Adrenal gland (tissue), 9 donors: ENCODE measurements at regions not wholly inside any gene's neighbourhood (a gene's known extent, or its start where the extent isn't known, plus 50 kb on each side); places are given as distances from the start of the nearest gene placed in this dataset.

Experiments used
- DNase-seq, 7 donors: peaks; one replicate each; pipeline ENCODE4 v3.0.0-alpha.2; 2019 to 2020
- H3K27ac ChIP-seq, 5 donors: fragments of 200-600 bp; sonication (generic) in 4 of 5; 1 replicate in 3 of 5; 2 replicates in 2 of 5; pipeline versions ENCODE4 v1.5.1 to v1.8.0; 2016 to 2020; ENCODE audit warnings: mild to moderate bottlenecking in 1 of 5
- H3K27me3 ChIP-seq: fragments of 200-600 bp; 2 replicates; pipeline ENCODE4 v1.8.0; 2021
- H3K36me3 ChIP-seq, 2 donors: fragments of 200-600 bp; replicated peaks in 1 of 2; 1 replicate in 1 of 2; 2 replicates in 1 of 2; pipeline versions ENCODE4 v1.5.1 to v1.8.0; 2018 to 2022
- H3K4me1 ChIP-seq, 2 donors: fragments of 200-600 bp; replicated peaks in 1 of 2; 1 replicate in 1 of 2; 2 replicates in 1 of 2; pipeline versions ENCODE4 v1.5.1 to v1.8.0; 2018 to 2021
- H3K4me3 ChIP-seq, 4 donors: fragments of 200-600 bp; sonication (generic) in 3 of 4; one replicate each; pipeline ENCODE4 v1.5.1; 2016 to 2018
- H3K9me3 ChIP-seq, 3 donors: fragments of 200-600 bp; sonication (generic) in 1 of 3; replicated peaks in 1 of 3; 1 replicate in 2 of 3; 2 replicates in 1 of 3; pipeline versions ENCODE4 v1.5.1 to v1.8.0; 2016 to 2021
- POLR2A ChIP-seq, 2 donors: fragments of 450-650 bp; IDR thresholded peaks; one replicate each; pipeline ENCODE4 v1.6.1; 2017; ENCODE audit warnings: antibody characterized with exemption in 2 of 2, mild to moderate bottlenecking in 2 of 2, moderate library complexity in 1 of 2
- WGBS, 4 donors: extraction: QIAGEN DNeasy Blood & Tissue Kit in 2 of 4; methylation state at CpG; one replicate each; pipeline versions ENCODE4 v1.1.5 to v1.1.7; 2013 to 2017; 5-methylcytosine and 5-hydroxymethylcytosine counted together
- intact Hi-C, 2 donors: fragments of 100-400 bp; cut with DNase I; formaldehyde crosslinking; loops; one replicate each; pipeline versions ENCODE4 v1.14.1 to v1.15.0; 2022 to 2023
- TF ChIP-seq, protein P1 (sequence below), 6 experiments: fragments of 450-650 bp in 4 of 6; fragments of 200-600 bp in 2 of 6; sonication (generic) in 1 of 6; IDR thresholded peaks; 1 replicate in 5 of 6; 2 replicates in 1 of 6; pipeline versions ENCODE4 v1.5.1 to v1.8.0; 2016 to 2021; ENCODE audit warnings: antibody characterized with exemption in 6 of 6, mild to moderate bottlenecking in 2 of 6, moderate library complexity in 1 of 6
- donor health status: healthy with polysubstance abuse.
- donor health status: Bipolar disorder and iron deficiency.
- donor health status: DM: yes; HTN: yes; CAD: no.
- donor health status: DM: no; HTN: no; CAD: no.
- donor health status: DM: no; HTN: no; CAD: no.

DNA sequence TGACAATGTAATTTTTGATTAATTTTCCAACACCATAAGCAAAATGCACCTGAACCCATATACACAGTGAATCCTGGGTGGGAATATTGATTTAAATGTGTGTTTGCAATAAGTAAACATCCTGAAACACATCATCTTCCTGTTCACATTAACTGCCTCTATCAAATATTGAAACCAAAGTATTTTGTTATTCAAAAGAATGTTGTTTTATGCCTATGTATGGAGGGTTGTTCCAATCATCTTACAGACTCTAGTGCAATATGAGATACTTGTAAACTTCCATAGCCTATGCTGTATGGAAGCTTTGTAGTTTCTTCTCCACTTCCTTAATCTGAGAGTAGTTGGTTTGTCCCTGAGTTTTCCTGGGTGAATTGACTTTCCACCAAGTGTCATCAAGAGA, 105.4 kb upstream of the SLC7A11 start:
- no peak for DNase-seq
- Histone ChIP-seq H3K9me3 (no peaks in the 10 kb centered on the region), H3K27ac (no peak overlapping the region), H3K4me3 (no peak overlapping the region), H3K36me3 (no peaks in the 10 kb centered on the region), H3K4me1 (no peaks in the 10 kb centered on the region), H3K27me3 (no peaks in the 10 kb centered on the region)
- intact Hi-C loops: no loop called here
- no peak for TF ChIP-seq POLR2A (IDR thresholded peaks at IDR 0.05)
- TF ChIP-seq, protein P1, sequence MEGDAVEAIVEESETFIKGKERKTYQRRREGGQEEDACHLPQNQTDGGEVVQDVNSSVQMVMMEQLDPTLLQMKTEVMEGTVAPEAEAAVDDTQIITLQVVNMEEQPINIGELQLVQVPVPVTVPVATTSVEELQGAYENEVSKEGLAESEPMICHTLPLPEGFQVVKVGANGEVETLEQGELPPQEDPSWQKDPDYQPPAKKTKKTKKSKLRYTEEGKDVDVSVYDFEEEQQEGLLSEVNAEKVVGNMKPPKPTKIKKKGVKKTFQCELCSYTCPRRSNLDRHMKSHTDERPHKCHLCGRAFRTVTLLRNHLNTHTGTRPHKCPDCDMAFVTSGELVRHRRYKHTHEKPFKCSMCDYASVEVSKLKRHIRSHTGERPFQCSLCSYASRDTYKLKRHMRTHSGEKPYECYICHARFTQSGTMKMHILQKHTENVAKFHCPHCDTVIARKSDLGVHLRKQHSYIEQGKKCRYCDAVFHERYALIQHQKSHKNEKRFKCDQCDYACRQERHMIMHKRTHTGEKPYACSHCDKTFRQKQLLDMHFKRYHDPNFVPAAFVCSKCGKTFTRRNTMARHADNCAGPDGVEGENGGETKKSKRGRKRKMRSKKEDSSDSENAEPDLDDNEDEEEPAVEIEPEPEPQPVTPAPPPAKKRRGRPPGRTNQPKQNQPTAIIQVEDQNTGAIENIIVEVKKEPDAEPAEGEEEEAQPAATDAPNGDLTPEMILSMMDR (IDR thresholded peaks at IDR 0.05): no peak

DNA sequence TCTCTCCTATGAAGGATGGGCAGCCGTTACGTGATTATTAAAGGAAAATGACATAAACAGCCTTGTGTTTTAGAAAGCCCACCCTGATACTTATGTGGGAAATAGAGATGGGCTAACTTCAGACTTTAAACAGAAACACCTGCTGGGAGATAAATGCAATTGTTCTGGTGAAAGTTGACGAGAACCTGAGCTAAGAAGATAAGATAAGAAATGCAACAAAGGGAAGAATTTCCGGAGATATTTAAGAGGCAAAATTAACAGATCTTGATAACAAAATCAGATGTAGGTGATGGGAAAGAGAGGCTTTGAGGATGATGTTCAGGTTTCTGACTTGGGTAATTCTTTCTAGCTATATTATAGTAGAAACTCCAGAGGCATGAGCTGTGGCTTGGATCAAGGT, 102.7 kb upstream of the SLC7A11 start:
- H3K9me3 ChIP-seq: no peaks in the 10 kb centered on the region
- H3K4me3 ChIP-seq: no peak overlapping the region
- no peak overlapping the region for H3K27ac ChIP-seq
- H3K4me1 ChIP-seq: no peaks in the 10 kb centered on the region
- TF ChIP-seq, protein P1 (IDR thresholded peaks at IDR 0.05): no peak
- TF ChIP-seq POLR2A (IDR thresholded peaks at IDR 0.05): no peak
- 76 to 81% (median 78%) methylated on average over 4 of the region's 4 CpGs for WGBS, 4 donors
- no peaks in the 10 kb centered on the region for H3K36me3 ChIP-seq
- no peak for DNase-seq
- H3K27me3 ChIP-seq: no peaks in the 10 kb centered on the region
- intact Hi-C loops: no loop called here

DNA sequence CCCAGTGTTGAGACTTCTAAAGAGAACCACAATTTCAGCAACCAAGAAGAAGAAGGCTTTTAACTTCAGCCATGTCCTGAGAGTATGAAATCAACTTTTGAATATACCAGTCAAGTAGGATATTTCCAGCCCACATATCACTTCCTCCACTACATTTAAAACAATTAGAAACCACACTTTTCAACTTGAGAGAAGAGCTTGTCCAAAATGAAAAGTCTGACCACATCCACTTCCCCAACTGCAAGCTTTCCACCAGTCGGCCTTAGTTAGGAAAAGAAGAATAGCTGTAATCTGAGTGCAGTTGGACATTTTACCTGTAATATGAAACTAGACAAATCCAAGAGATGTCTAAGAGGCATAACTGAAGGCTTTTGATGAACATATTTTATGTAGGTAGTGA, 101.9 kb upstream of the SLC7A11 start:
- no peak overlapping the region for H3K4me3 ChIP-seq
- no peaks in the 10 kb centered on the region for H3K27me3 ChIP-seq
- WGBS, 4 donors: 48 to 65% (median 58%) methylated on average over 1 of the region's 1 CpG
- intact Hi-C loops: no loop called here
- H3K36me3 ChIP-seq: no peaks in the 10 kb centered on the region
- no peak overlapping the region for H3K27ac ChIP-seq
- no peak for TF ChIP-seq POLR2A (IDR thresholded peaks at IDR 0.05)
- TF ChIP-seq, protein P1 (IDR thresholded peaks at IDR 0.05): no peak
- no peaks in the 10 kb centered on the region for H3K4me1 ChIP-seq
- H3K9me3 ChIP-seq: no peaks in the 10 kb centered on the region
- no peak for DNase-seq

DNA sequence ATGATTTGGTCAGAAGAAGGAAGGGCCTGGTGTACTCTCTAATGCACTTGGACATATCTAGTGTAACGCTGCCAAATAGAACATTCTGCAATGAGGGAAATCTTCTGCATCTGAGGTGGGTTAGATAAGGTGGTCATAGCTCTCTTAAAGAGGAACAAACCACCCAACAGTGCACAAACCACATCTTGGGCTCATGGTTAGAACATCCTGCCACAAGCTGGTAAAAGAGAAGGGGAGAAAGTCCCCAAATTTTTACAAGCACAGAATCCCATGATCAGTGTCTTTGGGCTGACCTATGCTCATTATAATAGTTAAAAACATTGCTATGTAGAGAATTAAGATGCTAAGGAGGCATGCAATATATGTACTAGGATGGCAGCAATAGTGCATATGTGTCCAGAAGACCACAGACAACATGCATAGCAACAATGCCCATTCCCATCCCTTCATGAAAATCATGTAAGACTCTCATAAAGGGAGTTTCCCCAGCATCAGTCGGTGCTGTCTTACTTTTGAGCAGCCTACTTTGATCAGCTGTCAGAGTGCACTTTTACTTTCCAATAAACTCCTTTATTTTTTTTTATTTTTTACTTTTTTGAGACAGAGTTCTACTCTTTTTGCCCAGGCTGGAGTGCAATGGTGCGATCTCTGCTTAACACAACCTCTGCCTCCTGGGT, 99.7 kb upstream of the SLC7A11 start:
- no peak overlapping the region for H3K27ac ChIP-seq
- intact Hi-C loops: no loop called here

More for the DNA sequence above, 99.7 kb upstream of the SLC7A11 start:
- WGBS, 4 donors: 72 to 80% (median 78%) methylated on average over 3 of the region's 3 CpGs
- Histone ChIP-seq H3K9me3 (no peaks in the 10 kb centered on the region), H3K36me3 (no peaks in the 10 kb centered on the region), H3K4me3 (no peak overlapping the region), H3K27me3 (no peaks in the 10 kb centered on the region), H3K4me1 (no peaks in the 10 kb centered on the region)
- no peak for DNase-seq
- no peak for TF ChIP-seq POLR2A (IDR thresholded peaks at IDR 0.05)
- TF ChIP-seq, protein P1 (IDR thresholded peaks at IDR 0.05): no peak
